PFSK-1 (cell line): ENCODE measurements at regions not wholly inside any gene's neighbourhood (a gene's known extent, or its start where the extent isn't known, plus 50 kb on each side); places are given as distances from the start of the nearest gene placed in this dataset.

ENCODE experiments used
- FOXP2 ChIP-seq: optimal IDR thresholded peaks from 2 replicates; pipeline ENCODE3; 2011; ENCODE audit warnings: borderline replicate concordance, control low read depth, inconsistent platforms; ENCODE audit not compliant: insufficient read depth; ENCODE audit errors: extremely low read length, extremely low read depth
- POLR2AphosphoS5 ChIP-seq: IDR thresholded peaks from 2 replicates; pipeline ENCODE4 v1.6.1; 2012; ENCODE audit warnings: low read depth, mild to moderate bottlenecking, control low read depth, low read length, moderate library complexity
- REST ChIP-seq, 2 experiments: IDR thresholded peaks; 2 replicates each; pipeline versions ENCODE4 v1.6.1 to v1.8.0; 2011 to 2012; ENCODE audit warnings: low read depth in 2 of 2, low read length in 2 of 2, control low read depth in 1 of 2, inconsistent platforms in 1 of 2, mild to moderate bottlenecking in 1 of 2, moderate library complexity in 1 of 2; ENCODE audit not compliant: insufficient read depth in 1 of 2
- SIN3A ChIP-seq: IDR thresholded peaks from 2 replicates; pipeline ENCODE4 v1.6.1; 2012; ENCODE audit warnings: mild to moderate bottlenecking, low read length, moderate library complexity, borderline replicate concordance; ENCODE audit not compliant: insufficient read depth
- TAF1 ChIP-seq: IDR thresholded peaks from 2 replicates; pipeline ENCODE4 v1.6.1; 2012; ENCODE audit warnings: low read length, control low read depth, borderline replicate concordance; ENCODE audit not compliant: insufficient read depth

- TF ChIP-seq POLR2AphosphoS5 (no peak), TAF1 (no peak), REST (IDR thresholded peaks at IDR 0.05; ENCODE audit: insufficient read depth in 1 of 2, low read depth in 2 of 2, low read length in 2 of 2) (no peak), SIN3A (no peak), FOXP2 (no peak)
Measured at GRCh38 chr7:153433223-153433622, 619.0 kb upstream of the DPP6 start.
